ENCODE measurements at regions not wholly inside any gene's neighbourhood (a gene's known extent, or its start where the extent isn't known, plus 50 kb on each side); places are given as distances from the start of the nearest gene placed in this dataset.

- TF ChIP-seq, protein P1, sequence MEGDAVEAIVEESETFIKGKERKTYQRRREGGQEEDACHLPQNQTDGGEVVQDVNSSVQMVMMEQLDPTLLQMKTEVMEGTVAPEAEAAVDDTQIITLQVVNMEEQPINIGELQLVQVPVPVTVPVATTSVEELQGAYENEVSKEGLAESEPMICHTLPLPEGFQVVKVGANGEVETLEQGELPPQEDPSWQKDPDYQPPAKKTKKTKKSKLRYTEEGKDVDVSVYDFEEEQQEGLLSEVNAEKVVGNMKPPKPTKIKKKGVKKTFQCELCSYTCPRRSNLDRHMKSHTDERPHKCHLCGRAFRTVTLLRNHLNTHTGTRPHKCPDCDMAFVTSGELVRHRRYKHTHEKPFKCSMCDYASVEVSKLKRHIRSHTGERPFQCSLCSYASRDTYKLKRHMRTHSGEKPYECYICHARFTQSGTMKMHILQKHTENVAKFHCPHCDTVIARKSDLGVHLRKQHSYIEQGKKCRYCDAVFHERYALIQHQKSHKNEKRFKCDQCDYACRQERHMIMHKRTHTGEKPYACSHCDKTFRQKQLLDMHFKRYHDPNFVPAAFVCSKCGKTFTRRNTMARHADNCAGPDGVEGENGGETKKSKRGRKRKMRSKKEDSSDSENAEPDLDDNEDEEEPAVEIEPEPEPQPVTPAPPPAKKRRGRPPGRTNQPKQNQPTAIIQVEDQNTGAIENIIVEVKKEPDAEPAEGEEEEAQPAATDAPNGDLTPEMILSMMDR (IDR thresholded peaks at IDR 0.05 in 4 of 5, conservative IDR thresholded peaks at IDR 0.05 in 1 of 5): no peak
- no peak for TF ChIP-seq POLR2A (IDR thresholded peaks at IDR 0.05)
Measured at GRCh38 chr17:83029571-83029970, 49.8 kb upstream of the METRNL start.
